ENCODE measurements at regions not wholly inside any gene's neighbourhood (a gene's known extent, or its start where the extent isn't known, plus 50 kb on each side); places are given as distances from the start of the nearest gene placed in this dataset.

GRCh38 chr2:190783513-190784263, 96.9 kb upstream of the GLS start:
- TF ChIP-seq CTCF (IDR thresholded peaks at IDR 0.05) (no peak), EZH2 (IDR thresholded peaks at IDR 0.05; ENCODE audit: borderline replicate concordance, insufficient read depth, low read depth, low read length, poor library complexity, severe bottlenecking) (no peak)

Measured in B cell (primary cell).